OCI-LY3 (cell line): ENCODE measurements at regions not wholly inside any gene's neighbourhood (a gene's known extent, or its start where the extent isn't known, plus 50 kb on each side); places are given as distances from the start of the nearest gene placed in this dataset.

Experiments
- H2AFZ ChIP-seq: fragments of 200-600, 300-600 bp; shearing (Covaris generic); 2 replicates; pipeline ENCODE4 v1.6.0; 2014; ENCODE audit warnings: antibody characterized with exemption, low read depth, low read length
- H3K27ac ChIP-seq: fragments of 200-600, 300-600 bp; sonication (generic); 2 replicates; pipeline ENCODE4 v1.5.1; 2014; ENCODE audit warnings: mild to moderate bottlenecking, low read length, moderate library complexity, mixed read lengths
- H3K27me3 ChIP-seq: fragments of 200-600, 300-600 bp; sonication (generic); 2 replicates; pipeline ENCODE4 v1.6.1; 2014; ENCODE audit warnings: low read depth, low read length, mixed read lengths
- H3K36me3 ChIP-seq: fragments of 200-600, 300-600 bp; sonication (generic); replicated peaks from 2 replicates; pipeline ENCODE3; 2014; ENCODE audit warnings: low read depth, low read length, mixed read lengths
- H3K4me1 ChIP-seq: fragments of 300-600, 200-600 bp; sonication (generic); 2 replicates; pipeline ENCODE4 v1.6.1; 2014; ENCODE audit warnings: low read length, mixed read lengths
- H3K4me2 ChIP-seq: fragments of 200-600, 300-600 bp; sonication (generic); 2 replicates; pipeline ENCODE4 v1.6.1; 2014; ENCODE audit warnings: low read length, mixed read lengths
- H3K4me3 ChIP-seq: fragments of 300-600, 200-600 bp; sonication (generic); 2 replicates; pipeline ENCODE4 v1.5.1; 2014; ENCODE audit warnings: antibody characterized with exemption, mild to moderate bottlenecking, low read length, moderate library complexity
- H3K79me2 ChIP-seq: fragments of 300-600, 200-600 bp; shearing (Covaris generic); 2 replicates; pipeline ENCODE4 v1.6.1; 2014; ENCODE audit warnings: mild to moderate bottlenecking, low read length, mixed read lengths
- H3K9ac ChIP-seq: fragments of 300-600, 200-600 bp; shearing (Covaris generic); 2 replicates; pipeline ENCODE4 v1.6.0; 2014; ENCODE audit warnings: mild to moderate bottlenecking, low read length, moderate library complexity
- H3K9me3 ChIP-seq: fragments of 200-600, 300-600 bp; shearing (Covaris generic); 2 replicates; pipeline ENCODE4 v1.6.1; 2014; ENCODE audit warnings: low read length, mixed read lengths; ENCODE audit not compliant: insufficient read depth
- H4K20me1 ChIP-seq: fragments of 200-600, 300-600 bp; sonication (generic); 2 replicates; pipeline ENCODE4 v1.6.1; 2016; ENCODE audit warnings: low read length, mixed read lengths; ENCODE audit not compliant: insufficient read depth
- EZH2phosphoT487 ChIP-seq: fragments of 200-600 bp; shearing (Covaris generic); IDR thresholded peaks from 2 replicates; pipeline ENCODE4 v1.6.1; 2018; ENCODE audit warnings: antibody characterized with exemption, mixed run types, low read depth
- TF ChIP-seq, protein P1 (sequence below): fragments of 200-600, 300-600 bp; sonication (generic); IDR thresholded peaks from 2 replicates; pipeline ENCODE4 v1.5.1; 2014; ENCODE audit warnings: antibody characterized with exemption, low read length, low read depth

DNA sequence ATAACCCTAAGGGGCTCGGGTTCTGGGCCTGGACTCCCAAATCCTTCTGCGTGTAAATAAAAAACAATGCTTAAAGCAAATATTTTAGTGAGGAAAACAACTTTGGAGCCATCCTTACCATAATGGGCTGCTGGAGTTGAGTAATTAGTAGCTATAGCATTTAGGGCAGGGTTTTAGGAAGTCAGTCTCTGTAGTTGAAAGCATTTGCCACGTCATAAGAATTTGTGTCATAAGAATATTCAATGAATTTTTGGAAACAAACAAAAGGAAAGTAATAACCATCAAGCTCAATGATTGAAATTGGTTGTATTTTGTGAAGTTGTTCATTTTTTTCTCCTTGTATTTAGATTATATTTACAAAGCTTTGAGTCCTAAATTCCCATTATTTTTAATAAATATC is 114.8 kb upstream of the ELL2 start:
- no peak overlapping the region for H3K4me3 ChIP-seq
- no peak overlapping the region for H3K4me2 ChIP-seq
- H3K27ac ChIP-seq, result no peak overlapping the region
- no peaks in the 10 kb centered on the region for H4K20me1 ChIP-seq
- peaks cover 6% of the 10 kb centered on the region for H3K4me1 ChIP-seq
- no peaks in the 10 kb centered on the region for H3K79me2 ChIP-seq
- no peaks in the 10 kb centered on the region for H3K36me3 ChIP-seq
- no peaks in the 10 kb centered on the region for H3K27me3 ChIP-seq
- no peaks in the 10 kb centered on the region for H3K9me3 ChIP-seq
- H2AFZ ChIP-seq, result no peak overlapping the region
- TF ChIP-seq EZH2phosphoT487, result no peak
- TF ChIP-seq, protein P1, sequence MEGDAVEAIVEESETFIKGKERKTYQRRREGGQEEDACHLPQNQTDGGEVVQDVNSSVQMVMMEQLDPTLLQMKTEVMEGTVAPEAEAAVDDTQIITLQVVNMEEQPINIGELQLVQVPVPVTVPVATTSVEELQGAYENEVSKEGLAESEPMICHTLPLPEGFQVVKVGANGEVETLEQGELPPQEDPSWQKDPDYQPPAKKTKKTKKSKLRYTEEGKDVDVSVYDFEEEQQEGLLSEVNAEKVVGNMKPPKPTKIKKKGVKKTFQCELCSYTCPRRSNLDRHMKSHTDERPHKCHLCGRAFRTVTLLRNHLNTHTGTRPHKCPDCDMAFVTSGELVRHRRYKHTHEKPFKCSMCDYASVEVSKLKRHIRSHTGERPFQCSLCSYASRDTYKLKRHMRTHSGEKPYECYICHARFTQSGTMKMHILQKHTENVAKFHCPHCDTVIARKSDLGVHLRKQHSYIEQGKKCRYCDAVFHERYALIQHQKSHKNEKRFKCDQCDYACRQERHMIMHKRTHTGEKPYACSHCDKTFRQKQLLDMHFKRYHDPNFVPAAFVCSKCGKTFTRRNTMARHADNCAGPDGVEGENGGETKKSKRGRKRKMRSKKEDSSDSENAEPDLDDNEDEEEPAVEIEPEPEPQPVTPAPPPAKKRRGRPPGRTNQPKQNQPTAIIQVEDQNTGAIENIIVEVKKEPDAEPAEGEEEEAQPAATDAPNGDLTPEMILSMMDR, result no peak
- no peak overlapping the region for H3K9ac ChIP-seq

DNA sequence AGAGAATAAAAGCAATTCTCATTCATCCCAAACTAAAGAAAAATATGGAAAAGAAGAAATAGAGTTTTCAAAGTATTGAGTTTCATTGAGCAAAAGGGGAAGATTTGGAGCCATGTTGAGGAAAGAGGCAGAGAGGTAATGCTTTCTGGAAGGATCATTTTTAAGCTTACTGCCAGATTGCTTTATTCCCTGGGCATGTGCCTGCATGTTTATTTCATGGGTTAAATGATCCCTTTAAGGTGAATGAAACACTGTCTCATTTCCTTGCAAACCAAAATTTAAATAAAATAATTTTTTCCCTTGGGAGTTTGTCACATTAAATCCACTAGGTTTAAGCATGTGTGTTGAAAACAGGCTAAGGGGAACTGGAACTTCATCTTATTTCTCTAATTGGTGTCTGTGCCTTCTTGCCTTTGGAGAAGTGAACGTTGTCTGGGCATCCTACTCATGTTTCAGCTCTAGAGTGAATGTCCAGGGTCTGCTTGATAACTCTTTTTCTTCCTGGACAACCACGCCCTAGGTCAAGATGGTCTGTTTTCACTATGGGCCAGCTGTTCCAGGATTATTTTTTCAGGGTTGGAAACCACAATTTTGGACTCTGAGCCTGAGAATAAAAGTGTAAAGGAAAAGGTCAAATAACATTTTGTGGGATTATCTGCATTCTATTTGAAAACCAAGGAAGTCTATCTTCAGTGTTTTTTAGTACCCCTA is 114.1 kb upstream of the ELL2 start:
- Histone ChIP-seq H3K27ac (no peak overlapping the region), H2AFZ (no peak overlapping the region), H3K9ac (no peak overlapping the region), H3K4me1 (peaks cover 6% of the 10 kb centered on the region), H3K79me2 (no peaks in the 10 kb centered on the region), H3K4me3 (no peak overlapping the region), H3K36me3 (no peaks in the 10 kb centered on the region), H4K20me1 (no peaks in the 10 kb centered on the region), H3K4me2 (no peak overlapping the region), H3K9me3 (no peaks in the 10 kb centered on the region), H3K27me3 (no peaks in the 10 kb centered on the region)
- TF ChIP-seq, protein P1, result no peak
- TF ChIP-seq EZH2phosphoT487, result no peak

DNA sequence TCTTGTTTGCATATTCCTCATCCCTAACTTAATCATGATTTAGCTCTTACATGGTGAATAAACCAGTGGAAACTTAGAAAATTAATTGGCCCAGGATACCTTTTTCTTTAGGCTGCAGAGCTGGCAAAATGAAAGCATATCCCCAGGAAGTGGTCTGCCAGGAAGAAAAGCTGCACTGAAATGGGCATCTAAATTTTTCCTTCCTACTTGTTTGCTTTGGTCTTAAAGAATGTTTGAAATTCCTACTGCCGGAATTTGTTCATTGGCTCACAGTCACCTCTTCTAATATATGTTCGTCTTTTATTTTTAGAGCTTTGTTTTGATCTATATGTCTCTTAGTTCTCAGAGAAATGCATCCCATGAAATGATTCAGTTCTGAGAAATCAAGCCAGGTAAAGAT is 113.2 kb upstream of the ELL2 start:
- TF ChIP-seq, protein P1, result no peak
- TF ChIP-seq EZH2phosphoT487, result no peak
- no peaks in the 10 kb centered on the region for H3K27me3 ChIP-seq
- H2AFZ ChIP-seq, result no peak overlapping the region
- no peak overlapping the region for H3K9ac ChIP-seq
- no peak overlapping the region for H3K4me3 ChIP-seq
- no peak overlapping the region for H3K27ac ChIP-seq
- H3K9me3 ChIP-seq, result no peaks in the 10 kb centered on the region
- H3K4me2 ChIP-seq, result no peak overlapping the region
- no peaks in the 10 kb centered on the region for H4K20me1 ChIP-seq
- H3K79me2 ChIP-seq, result no peaks in the 10 kb centered on the region
- peaks cover 6% of the 10 kb centered on the region for H3K4me1 ChIP-seq
- no peaks in the 10 kb centered on the region for H3K36me3 ChIP-seq

DNA sequence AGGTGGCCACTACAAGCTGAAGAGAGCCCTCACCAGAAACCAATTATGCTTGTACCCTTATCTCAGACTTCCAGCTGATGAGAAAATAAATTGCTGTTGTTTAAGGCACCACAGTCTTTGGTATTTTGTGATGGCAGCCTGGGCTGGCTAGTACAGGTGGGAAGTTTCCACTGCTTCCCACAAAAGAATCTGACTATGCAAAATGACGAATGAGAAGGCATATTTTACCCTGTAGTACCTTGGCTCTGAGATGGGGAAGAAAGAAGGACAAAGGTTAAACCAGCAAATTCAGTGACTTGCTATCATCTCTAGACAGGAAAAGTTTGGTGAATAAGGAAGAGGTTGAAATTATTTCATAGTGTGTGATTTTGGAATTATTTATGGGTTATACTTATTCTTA is 112.8 kb upstream of the ELL2 start:
- H3K36me3 ChIP-seq, result no peaks in the 10 kb centered on the region
- no peak for TF ChIP-seq EZH2phosphoT487
- TF ChIP-seq, protein P1, result no peak
- no peaks in the 10 kb centered on the region for H3K27me3 ChIP-seq
- H3K4me3 ChIP-seq, result no peak overlapping the region
- H3K9me3 ChIP-seq, result no peaks in the 10 kb centered on the region
- H3K79me2 ChIP-seq, result no peaks in the 10 kb centered on the region
- H2AFZ ChIP-seq, result no peak overlapping the region
- H3K4me2 ChIP-seq, result no peak overlapping the region
- H3K9ac ChIP-seq, result no peak overlapping the region
- no peaks in the 10 kb centered on the region for H4K20me1 ChIP-seq
- H3K27ac ChIP-seq, result no peak overlapping the region
- H3K4me1 ChIP-seq, result peaks cover 6% of the 10 kb centered on the region
